HFF-Myc (cell line): ENCODE measurements at regions not wholly inside any gene's neighbourhood (a gene's known extent, or its start where the extent isn't known, plus 50 kb on each side); places are given as distances from the start of the nearest gene placed in this dataset.
"Not testable (repeated sequence)": the region's sequence is repeated elsewhere in the genome, so short reads cannot be mapped to it uniquely, and the experiment has no call there.

Source experiments
- DNase-seq: peaks from one replicate; pipeline ENCODE4 v3.0.0-alpha.2; 2011; ENCODE audit warnings: low read depth; ENCODE audit errors: extremely low read depth
- H3K4me3 ChIP-seq: replicated peaks from 2 replicates; pipeline ENCODE4 v1.5.1; 2011; ENCODE audit warnings: low read depth, mild to moderate bottlenecking, control low read depth, low read length

GRCh38 chr16:32870628-32871027 is 194.7 kb upstream of the TP53TG3 start:
- not testable (repeated sequence) for H3K4me3 ChIP-seq, DNase-seq

GRCh38 chr16:32868334-32868733 is 192.4 kb upstream of the TP53TG3 start:
- DNase-seq, H3K4me3 ChIP-seq: not testable (repeated sequence)

- not testable (repeated sequence) for DNase-seq, H3K4me3 ChIP-seq
Measured at GRCh38 chr16:32865284-32865683, 189.3 kb upstream of the TP53TG3 start.

GRCh38 chr16:32861476-32862201 is 185.7 kb upstream of the TP53TG3 start:
- not testable (repeated sequence) for H3K4me3 ChIP-seq, DNase-seq

- DNase-seq, H3K4me3 ChIP-seq: not testable (repeated sequence)
Measured at GRCh38 chr16:32847379-32847778, 171.4 kb upstream of the TP53TG3 start.

- DNase-seq, H3K4me3 ChIP-seq: not testable (repeated sequence)
Measured at GRCh38 chr16:32845572-32845971, 169.6 kb upstream of the TP53TG3 start.

- DNase-seq, H3K4me3 ChIP-seq: not testable (repeated sequence)
Measured at GRCh38 chr16:32842844-32843243, 166.9 kb upstream of the TP53TG3 start.

- not testable (repeated sequence) for DNase-seq, H3K4me3 ChIP-seq
Measured at GRCh38 chr16:32807280-32807679, 131.3 kb upstream of the TP53TG3 start.

- DNase-seq, H3K4me3 ChIP-seq: not testable (repeated sequence)
Measured at GRCh38 chr16:32805639-32806038, 129.7 kb upstream of the TP53TG3 start.
